ENCODE measurements at regions not wholly inside any gene's neighbourhood (a gene's known extent, or its start where the extent isn't known, plus 50 kb on each side); places are given as distances from the start of the nearest gene placed in this dataset.

GRCh38 chr5:103444333-103445038 lies 118.1 kb downstream of the NUDT12 start:
- no TSS peak for BruUV-seq (replicated peaks)
- H3K4me3 Mint-ChIP-seq (ENCODE audit: unreplicated experiment): no peak overlapping the region
- Histone ChIP-seq H3K4me1 (0 out of 2 replicates have a peak, but pooled peaks cover 4% of the 10 kb centered on the region), H3K4me3 (ENCODE audit: low read depth, low read length) (no peak overlapping the region), H3K9me3 (no peaks in the 10 kb centered on the region), H3K27me3 (replicated peaks; ENCODE audit: control insufficient read depth, insufficient read depth, low read length) (no peaks in the 10 kb centered on the region), H3K36me3 (ENCODE audit: control insufficient read depth, insufficient read depth, low read length) (no peaks in the 10 kb centered on the region)
- intact Hi-C loops (cut with micrococcal nuclease; ENCODE audit: unreplicated experiment): loop anchor here (5.0 kb wide), 1 partner anchor 187 kb away; the partner anchor contains the start of gene MACIR
- TF ChIP-seq, protein P1, sequence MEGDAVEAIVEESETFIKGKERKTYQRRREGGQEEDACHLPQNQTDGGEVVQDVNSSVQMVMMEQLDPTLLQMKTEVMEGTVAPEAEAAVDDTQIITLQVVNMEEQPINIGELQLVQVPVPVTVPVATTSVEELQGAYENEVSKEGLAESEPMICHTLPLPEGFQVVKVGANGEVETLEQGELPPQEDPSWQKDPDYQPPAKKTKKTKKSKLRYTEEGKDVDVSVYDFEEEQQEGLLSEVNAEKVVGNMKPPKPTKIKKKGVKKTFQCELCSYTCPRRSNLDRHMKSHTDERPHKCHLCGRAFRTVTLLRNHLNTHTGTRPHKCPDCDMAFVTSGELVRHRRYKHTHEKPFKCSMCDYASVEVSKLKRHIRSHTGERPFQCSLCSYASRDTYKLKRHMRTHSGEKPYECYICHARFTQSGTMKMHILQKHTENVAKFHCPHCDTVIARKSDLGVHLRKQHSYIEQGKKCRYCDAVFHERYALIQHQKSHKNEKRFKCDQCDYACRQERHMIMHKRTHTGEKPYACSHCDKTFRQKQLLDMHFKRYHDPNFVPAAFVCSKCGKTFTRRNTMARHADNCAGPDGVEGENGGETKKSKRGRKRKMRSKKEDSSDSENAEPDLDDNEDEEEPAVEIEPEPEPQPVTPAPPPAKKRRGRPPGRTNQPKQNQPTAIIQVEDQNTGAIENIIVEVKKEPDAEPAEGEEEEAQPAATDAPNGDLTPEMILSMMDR (IDR thresholded peaks at IDR 0.05; ENCODE audit: insufficient read depth in 1 of 2, low read depth in 1 of 2, low read length in 1 of 2, severe bottlenecking in 1 of 2, unreplicated experiment in 1 of 2): no peak
- ChIA-PET CTCF (no interaction called here), POLR2A (no interaction called here)
- H3K27ac Mint-ChIP-seq (ENCODE audit: unreplicated experiment): peak overlapping the region; percentile 30
- H3K27me3 Mint-ChIP-seq (ENCODE audit: insufficient read depth, unreplicated experiment): no peaks in the 10 kb centered on the region
- peaks cover 18% of the 10 kb centered on the region for H3K9me3 Mint-ChIP-seq (ENCODE audit: unreplicated experiment)
- peaks cover 6% of the 10 kb centered on the region for H3K4me1 Mint-ChIP-seq (ENCODE audit: low read depth, unreplicated experiment)
- peak; percentile 10 to 65 for DNase-seq
- peaks cover 5% of the 10 kb centered on the region for H3K36me3 Mint-ChIP-seq (ENCODE audit: insufficient read depth, unreplicated experiment)

- TF ChIP-seq, protein P1 (IDR thresholded peaks at IDR 0.05; ENCODE audit: insufficient read depth in 1 of 2, low read depth in 1 of 2, low read length in 1 of 2, severe bottlenecking in 1 of 2, unreplicated experiment in 1 of 2): no peak
- intact Hi-C loops (cut with micrococcal nuclease; ENCODE audit: unreplicated experiment): loop anchor here (5.0 kb wide), 1 partner anchor 185 kb away; the partner anchor contains the start of gene MACIR
- Mint-ChIP-seq H3K27me3 (ENCODE audit: insufficient read depth, unreplicated experiment) (no peaks in the 10 kb centered on the region), H3K9me3 (ENCODE audit: unreplicated experiment) (peaks cover 35% of the 10 kb centered on the region), H3K27ac (ENCODE audit: unreplicated experiment) (no peak overlapping the region), H3K4me3 (ENCODE audit: unreplicated experiment) (no peak overlapping the region), H3K36me3 (ENCODE audit: insufficient read depth, unreplicated experiment) (peaks cover 5% of the 10 kb centered on the region), H3K4me1 (ENCODE audit: low read depth, unreplicated experiment) (peaks cover 13% of the 10 kb centered on the region)
- CTCF ChIA-PET: no interaction called here
- POLR2A ChIA-PET: no interaction called here
- Histone ChIP-seq H3K27me3 (replicated peaks; ENCODE audit: control insufficient read depth, insufficient read depth, low read length) (no peaks in the 10 kb centered on the region), H3K36me3 (ENCODE audit: control insufficient read depth, insufficient read depth, low read length) (no peaks in the 10 kb centered on the region), H3K4me1 (0 out of 2 replicates have a peak, but pooled peaks cover 4% of the 10 kb centered on the region), H3K9me3 (peaks cover 4% of the 10 kb centered on the region), H3K4me3 (ENCODE audit: low read depth, low read length) (no peak overlapping the region)
- no peak for DNase-seq
- no TSS peak for BruUV-seq (replicated peaks)
These were observed 119.8 kb downstream of the NUDT12 start for GRCh38 chr5:103442750-103443149.

GRCh38 chr5:103441523-103441922 lies 121.1 kb downstream of the NUDT12 start:
- H3K9me3 ChIP-seq: peaks cover 4% of the 10 kb centered on the region
- DNase-seq: no peak
- TF ChIP-seq, protein P1 (IDR thresholded peaks at IDR 0.05; ENCODE audit: insufficient read depth in 1 of 2, low read depth in 1 of 2, low read length in 1 of 2, severe bottlenecking in 1 of 2, unreplicated experiment in 1 of 2): peak; percentile 23 to 35
- ChIA-PET CTCF (interaction anchor here (0.6 to 0.8 kb wide), 3 partner anchors 14 to 183 kb away, joined by 3 read pairs; partner anchors contain the start of gene MACIR), POLR2A (no interaction called here)
- H3K27ac Mint-ChIP-seq (ENCODE audit: unreplicated experiment): no peak overlapping the region
- H3K27me3 ChIP-seq (replicated peaks; ENCODE audit: control insufficient read depth, insufficient read depth, low read length): no peaks in the 10 kb centered on the region
- no peaks in the 10 kb centered on the region for H3K36me3 ChIP-seq (ENCODE audit: control insufficient read depth, insufficient read depth, low read length)
- 0 out of 2 replicates have a peak, but pooled peaks cover 3% of the 10 kb centered on the region for H3K4me1 ChIP-seq
- H3K27me3 Mint-ChIP-seq (ENCODE audit: insufficient read depth, unreplicated experiment): no peaks in the 10 kb centered on the region
- no peak overlapping the region for H3K4me3 Mint-ChIP-seq (ENCODE audit: unreplicated experiment)
- intact Hi-C loops (cut with micrococcal nuclease; ENCODE audit: unreplicated experiment): loop anchor here (5.0 kb wide), 1 partner anchor 184 kb away; the partner anchor contains the start of gene MACIR
- BruUV-seq (replicated peaks): no TSS peak
- no peak overlapping the region for H3K4me3 ChIP-seq (ENCODE audit: low read depth, low read length)
- H3K9me3 Mint-ChIP-seq (ENCODE audit: unreplicated experiment): peaks cover 46% of the 10 kb centered on the region
- H3K36me3 Mint-ChIP-seq (ENCODE audit: insufficient read depth, unreplicated experiment): peaks cover 5% of the 10 kb centered on the region
- peaks cover 13% of the 10 kb centered on the region for H3K4me1 Mint-ChIP-seq (ENCODE audit: low read depth, unreplicated experiment)

Measured in Caco-2 (cell line).